ENCODE measurements at regions not wholly inside any gene's neighbourhood (a gene's known extent, or its start where the extent isn't known, plus 50 kb on each side); places are given as distances from the start of the nearest gene placed in this dataset.

DNA sequence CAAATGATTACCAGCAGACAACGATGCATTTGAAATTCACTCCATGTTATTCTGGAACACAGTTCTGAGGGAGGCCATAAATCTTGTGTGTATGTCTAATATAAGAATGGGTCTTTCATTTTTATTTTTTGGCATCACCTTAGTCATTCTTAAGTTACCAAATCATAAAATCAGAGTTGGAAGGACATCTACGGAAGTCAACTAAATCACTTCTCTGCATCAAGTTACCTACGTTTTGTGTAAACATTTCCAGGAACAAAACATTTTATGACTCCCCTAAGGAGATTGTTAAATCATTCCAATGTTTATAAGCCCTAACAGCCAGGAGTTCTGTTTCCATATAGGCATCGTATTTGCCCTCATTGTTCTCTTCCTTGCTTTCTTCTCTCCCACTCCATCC is 378.2 kb downstream of the FAM170A start:
- H2AFZ ChIP-seq (ENCODE audit: control insufficient read depth, low read length): no peak overlapping the region
- no peak for FAIRE-seq
- H3K9ac ChIP-seq (ENCODE audit: control insufficient read depth, extremely low read depth, insufficient read depth, low read length): no peak overlapping the region
- TF ChIP-seq, protein P1, sequence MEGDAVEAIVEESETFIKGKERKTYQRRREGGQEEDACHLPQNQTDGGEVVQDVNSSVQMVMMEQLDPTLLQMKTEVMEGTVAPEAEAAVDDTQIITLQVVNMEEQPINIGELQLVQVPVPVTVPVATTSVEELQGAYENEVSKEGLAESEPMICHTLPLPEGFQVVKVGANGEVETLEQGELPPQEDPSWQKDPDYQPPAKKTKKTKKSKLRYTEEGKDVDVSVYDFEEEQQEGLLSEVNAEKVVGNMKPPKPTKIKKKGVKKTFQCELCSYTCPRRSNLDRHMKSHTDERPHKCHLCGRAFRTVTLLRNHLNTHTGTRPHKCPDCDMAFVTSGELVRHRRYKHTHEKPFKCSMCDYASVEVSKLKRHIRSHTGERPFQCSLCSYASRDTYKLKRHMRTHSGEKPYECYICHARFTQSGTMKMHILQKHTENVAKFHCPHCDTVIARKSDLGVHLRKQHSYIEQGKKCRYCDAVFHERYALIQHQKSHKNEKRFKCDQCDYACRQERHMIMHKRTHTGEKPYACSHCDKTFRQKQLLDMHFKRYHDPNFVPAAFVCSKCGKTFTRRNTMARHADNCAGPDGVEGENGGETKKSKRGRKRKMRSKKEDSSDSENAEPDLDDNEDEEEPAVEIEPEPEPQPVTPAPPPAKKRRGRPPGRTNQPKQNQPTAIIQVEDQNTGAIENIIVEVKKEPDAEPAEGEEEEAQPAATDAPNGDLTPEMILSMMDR (optimal IDR thresholded peaks at IDR 0.05 in 1 of 3, IDR thresholded peaks at IDR 0.05 in 1 of 3, conservative IDR thresholded peaks at IDR 0.05 in 1 of 3; ENCODE audit: extremely low read depth in 1 of 3, insufficient read depth in 2 of 3, low read length in 3 of 3): no peak
- TF ChIP-seq EZH2 (IDR thresholded peaks at IDR 0.05; ENCODE audit: low read length): no peak
- dilution Hi-C loops (cut with MboI; ENCODE audit: extremely low pct_ligation_motif_present, low sequenced_read_pairs): no loop called here
- no peaks in the 10 kb centered on the region for H3K79me2 ChIP-seq (ENCODE audit: control insufficient read depth, insufficient read depth, low read length)
- H3K4me2 ChIP-seq (ENCODE audit: control insufficient read depth, extremely low read depth, insufficient read depth, low read depth, low read length): no peak overlapping the region
- H3K9me1 ChIP-seq (ENCODE audit: control insufficient read depth, extremely low read depth, insufficient read depth, low read length): no peaks in the 10 kb centered on the region
- no peaks in the 10 kb centered on the region for H3K27me3 ChIP-seq (ENCODE audit: control insufficient read depth, extremely low read depth, insufficient read depth, low read length)
- no peaks in the 10 kb centered on the region for H3K36me3 ChIP-seq (ENCODE audit: control insufficient read depth in 2 of 2, extremely low read depth in 1 of 2, insufficient read depth in 2 of 2, low read length in 2 of 2)
- H3K27ac ChIP-seq (ENCODE audit: control insufficient read depth, insufficient read depth, low read length): no peak overlapping the region
- no peak for DNase-seq (ENCODE audit: low read depth, low spot score)
- H3K4me3 ChIP-seq (ENCODE audit: control insufficient read depth in 2 of 3, extremely low read depth in 1 of 3, insufficient read depth in 2 of 3, low read depth in 1 of 3, low read length in 3 of 3): no peak overlapping the region
- H3K4me1 ChIP-seq (ENCODE audit: control insufficient read depth, extremely low read depth, insufficient read depth, low read length): no peaks in the 10 kb centered on the region
- no peaks in the 10 kb centered on the region for H3K9me3 ChIP-seq (ENCODE audit: control insufficient read depth, low read depth, low read length)
- no peaks in the 10 kb centered on the region for H4K20me1 ChIP-seq (ENCODE audit: control insufficient read depth, extremely low read depth, insufficient read depth, low read length)

DNA sequence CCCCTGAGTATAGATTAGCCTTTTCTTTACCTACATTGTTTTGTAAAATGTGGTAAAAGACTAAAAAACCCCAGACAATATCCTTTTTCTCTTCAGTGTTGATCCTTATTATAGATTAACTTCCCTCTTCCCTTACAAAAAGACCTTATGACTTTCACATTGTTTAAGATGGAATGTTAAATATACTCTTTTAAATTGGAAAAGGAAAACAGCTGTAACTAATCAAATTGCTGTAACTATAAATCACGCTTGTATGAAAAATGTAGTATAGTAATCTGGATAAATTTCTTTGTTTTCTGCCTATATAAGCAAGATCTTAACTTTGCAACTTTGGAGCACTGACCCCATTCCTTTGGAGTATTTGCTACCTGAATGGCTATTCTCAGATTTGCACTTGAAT is 383.1 kb downstream of the FAM170A start:
- H3K4me3 ChIP-seq (ENCODE audit: control insufficient read depth in 2 of 3, extremely low read depth in 1 of 3, insufficient read depth in 2 of 3, low read depth in 1 of 3, low read length in 3 of 3): no peak overlapping the region
- TF ChIP-seq, protein P1 (optimal IDR thresholded peaks at IDR 0.05 in 1 of 3, IDR thresholded peaks at IDR 0.05 in 1 of 3, conservative IDR thresholded peaks at IDR 0.05 in 1 of 3; ENCODE audit: extremely low read depth in 1 of 3, insufficient read depth in 2 of 3, low read length in 3 of 3): no peak
- no peak for TF ChIP-seq EZH2 (IDR thresholded peaks at IDR 0.05; ENCODE audit: low read length)
- H3K9me1 ChIP-seq (ENCODE audit: control insufficient read depth, extremely low read depth, insufficient read depth, low read length): no peaks in the 10 kb centered on the region
- H4K20me1 ChIP-seq (ENCODE audit: control insufficient read depth, extremely low read depth, insufficient read depth, low read length): no peaks in the 10 kb centered on the region
- no peak for DNase-seq (ENCODE audit: low read depth, low spot score)
- H3K79me2 ChIP-seq (ENCODE audit: control insufficient read depth, insufficient read depth, low read length): no peaks in the 10 kb centered on the region
- H3K36me3 ChIP-seq (ENCODE audit: control insufficient read depth in 2 of 2, extremely low read depth in 1 of 2, insufficient read depth in 2 of 2, low read length in 2 of 2): no peaks in the 10 kb centered on the region
- no peak overlapping the region for H3K4me2 ChIP-seq (ENCODE audit: control insufficient read depth, extremely low read depth, insufficient read depth, low read depth, low read length)
- dilution Hi-C loops (cut with MboI; ENCODE audit: extremely low pct_ligation_motif_present, low sequenced_read_pairs): no loop called here
- no peak overlapping the region for H3K9ac ChIP-seq (ENCODE audit: control insufficient read depth, extremely low read depth, insufficient read depth, low read length)
- no peaks in the 10 kb centered on the region for H3K4me1 ChIP-seq (ENCODE audit: control insufficient read depth, extremely low read depth, insufficient read depth, low read length)
- no peak overlapping the region for H3K27ac ChIP-seq (ENCODE audit: control insufficient read depth, insufficient read depth, low read length)
- H3K9me3 ChIP-seq (ENCODE audit: control insufficient read depth, low read depth, low read length): no peaks in the 10 kb centered on the region
- no peak for FAIRE-seq
- no peak overlapping the region for H2AFZ ChIP-seq (ENCODE audit: control insufficient read depth, low read length)
- H3K27me3 ChIP-seq (ENCODE audit: control insufficient read depth, extremely low read depth, insufficient read depth, low read length): no peaks in the 10 kb centered on the region
